ENCODE measurements at regions not wholly inside any gene's neighbourhood (a gene's known extent, or its start where the extent isn't known, plus 50 kb on each side); places are given as distances from the start of the nearest gene placed in this dataset.

DNA sequence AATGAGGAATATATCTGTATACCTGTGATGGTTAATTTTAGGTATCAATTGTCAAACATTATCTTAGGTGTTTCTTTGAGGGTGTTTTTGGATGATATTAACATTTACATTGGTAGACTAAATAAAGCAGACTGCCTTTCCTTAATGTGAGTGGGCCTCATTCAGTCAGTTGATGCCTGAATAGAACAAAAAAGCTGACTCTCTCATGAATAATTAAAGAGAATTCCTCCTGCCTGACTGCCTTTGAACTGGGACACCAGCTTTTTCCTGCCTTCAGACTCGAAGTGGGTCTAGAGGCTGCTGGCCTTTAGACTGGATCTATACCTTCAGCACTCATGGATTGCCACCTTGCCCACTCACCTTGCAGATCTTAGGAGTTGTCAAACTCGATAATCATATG lies 117.9 kb upstream of the TMEM168 start:
- peaks cover 0 to 58% (median 0%) of the 10 kb centered on the region in 3 donors for H3K36me3 ChIP-seq
- H3K27ac ChIP-seq: no peak overlapping the region
- no peaks in the 10 kb centered on the region for H3K4me1 ChIP-seq
- no peak for TF ChIP-seq CTCF (IDR thresholded peaks at IDR 0.05)
- no peak for TF ChIP-seq POLR2A (IDR thresholded peaks at IDR 0.05)
- H3K4me3 ChIP-seq: no peak overlapping the region
- DNase-seq (ENCODE audit: low spot score in 2 of 2): no peak
- 70 to 83% methylated on average over 2 of the region's 2 CpGs for WGBS, 2 donors
- H3K9me3 ChIP-seq: peaks cover 0 to 43% (median 14%) of the 10 kb centered on the region in 4 donors
- no peaks in the 10 kb centered on the region for H3K27me3 ChIP-seq

DNA sequence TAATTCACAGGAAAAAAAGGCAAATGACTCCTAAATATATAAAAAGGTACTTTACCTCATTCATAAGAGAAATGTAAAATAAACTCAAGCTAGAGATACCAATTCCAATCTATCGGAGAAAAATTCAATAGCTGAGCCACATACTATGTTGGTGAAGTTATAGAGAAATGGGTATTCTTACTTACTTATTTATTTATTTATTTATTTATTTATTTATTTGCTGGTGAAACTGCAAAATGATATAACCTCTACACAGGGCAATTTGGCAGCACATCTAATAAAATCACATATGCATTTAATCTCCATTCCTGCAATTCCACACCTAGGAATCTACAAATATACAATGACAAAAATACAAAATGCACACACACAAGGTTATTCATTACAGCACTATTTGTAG lies 117.5 kb upstream of the TMEM168 start:
- H3K9me3 ChIP-seq: peaks cover 0 to 47% (median 14%) of the 10 kb centered on the region in 4 donors
- H3K27ac ChIP-seq: no peak overlapping the region
- WGBS, 2 donors: 97 to 98% methylated on average over 1 of the region's 1 CpG
- no peaks in the 10 kb centered on the region for H3K4me1 ChIP-seq
- H3K27me3 ChIP-seq: no peaks in the 10 kb centered on the region
- H3K4me3 ChIP-seq: no peak overlapping the region
- no peak for DNase-seq (ENCODE audit: low spot score in 2 of 2)
- no peak for TF ChIP-seq EP300 (IDR thresholded peaks at IDR 0.05)
- no peak for TF ChIP-seq POLR2A (IDR thresholded peaks at IDR 0.05)
- TF ChIP-seq CTCF (IDR thresholded peaks at IDR 0.05): no peak
- peaks cover 0 to 54% (median 0%) of the 10 kb centered on the region in 3 donors for H3K36me3 ChIP-seq

- Histone ChIP-seq H3K36me3 (peaks cover 0 to 37% (median 0%) of the 10 kb centered on the region in 3 donors), H3K9me3 (peaks cover 0 to 34% (median 11%) of the 10 kb centered on the region in 4 donors), H3K4me3 (no peak overlapping the region), H3K4me1 (no peaks in the 10 kb centered on the region), H3K27ac (no peak overlapping the region), H3K27me3 (no peaks in the 10 kb centered on the region)
- no peak for TF ChIP-seq POLR2A (IDR thresholded peaks at IDR 0.05)
- TF ChIP-seq EP300 (IDR thresholded peaks at IDR 0.05): no peak
- DNase-seq (ENCODE audit: low spot score in 2 of 2): no peak
These were observed 115.8 kb upstream of the TMEM168 start for GRCh38 chr7:112905950-112906349.

DNA sequence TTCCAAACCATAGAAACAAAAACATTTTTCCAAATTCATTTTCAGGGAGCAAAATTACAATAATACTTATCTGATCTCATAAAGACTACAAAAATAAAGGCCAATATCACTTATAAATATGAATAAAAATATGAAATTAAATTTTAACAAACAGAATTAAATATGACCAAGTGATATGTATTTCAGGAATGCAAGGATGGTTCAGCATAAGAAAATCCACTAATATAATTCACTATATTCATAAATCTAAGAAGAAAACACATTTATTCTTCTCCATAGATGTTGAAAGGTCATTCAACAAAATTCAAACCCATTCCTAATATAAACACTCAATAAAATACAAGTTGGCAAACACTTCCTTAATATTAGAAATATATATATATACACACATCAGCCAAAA lies 115.2 kb upstream of the TMEM168 start:
- Histone ChIP-seq H3K27me3 (no peaks in the 10 kb centered on the region), H3K4me3 (no peak overlapping the region), H3K27ac (no peak overlapping the region), H3K36me3 (peaks cover 0 to 33% (median 0%) of the 10 kb centered on the region in 3 donors), H3K4me1 (no peaks in the 10 kb centered on the region), H3K9me3 (peaks cover 0 to 34% (median 8%) of the 10 kb centered on the region in 4 donors)
- no peak for TF ChIP-seq CTCF (IDR thresholded peaks at IDR 0.05)
- no peak for DNase-seq (ENCODE audit: low spot score in 2 of 2)

GRCh38 chr7:112898432-112899290 lies 108.5 kb upstream of the TMEM168 start:
- Histone ChIP-seq H3K9me3 (peaks cover 0 to 24% (median 1%) of the 10 kb centered on the region in 4 donors), H3K4me3 (no peak overlapping the region), H3K27me3 (no peaks in the 10 kb centered on the region), H3K27ac (no peak overlapping the region), H3K4me1 (no peaks in the 10 kb centered on the region), H3K36me3 (peaks cover 0 to 24% (median 0%) of the 10 kb centered on the region in 3 donors)
- TF ChIP-seq POLR2A (IDR thresholded peaks at IDR 0.05) (no peak), CTCF (IDR thresholded peaks at IDR 0.05) (peak in 3 of 5 experiments; percentile 6 to 51 (median 21)), EP300 (IDR thresholded peaks at IDR 0.05) (no peak)
- DNase-seq (ENCODE audit: low spot score in 2 of 2): peak in 1 of 2 donors; percentile 11
